LNCaP clone FGC (cell line): ENCODE measurements at regions not wholly inside any gene's neighbourhood (a gene's known extent, or its start where the extent isn't known, plus 50 kb on each side); places are given as distances from the start of the nearest gene placed in this dataset.

ENCODE experiments used
- DNase-seq: peaks from one replicate; pipeline ENCODE4 v3.0.0-alpha.2; 2011; ENCODE audit warnings: low read depth
- H3K4me3 ChIP-seq: 2 replicates; pipeline ENCODE4 v1.5.1; 2011; ENCODE audit warnings: mild to moderate bottlenecking, low read depth, low read length, control low read depth
- TF ChIP-seq, protein P1 (sequence below): IDR thresholded peaks from 2 replicates; pipeline ENCODE4 v1.5.1; 2012; ENCODE audit warnings: mild to moderate bottlenecking; ENCODE audit not compliant: control insufficient read depth, insufficient read depth; ENCODE audit errors: extremely low read depth

DNA sequence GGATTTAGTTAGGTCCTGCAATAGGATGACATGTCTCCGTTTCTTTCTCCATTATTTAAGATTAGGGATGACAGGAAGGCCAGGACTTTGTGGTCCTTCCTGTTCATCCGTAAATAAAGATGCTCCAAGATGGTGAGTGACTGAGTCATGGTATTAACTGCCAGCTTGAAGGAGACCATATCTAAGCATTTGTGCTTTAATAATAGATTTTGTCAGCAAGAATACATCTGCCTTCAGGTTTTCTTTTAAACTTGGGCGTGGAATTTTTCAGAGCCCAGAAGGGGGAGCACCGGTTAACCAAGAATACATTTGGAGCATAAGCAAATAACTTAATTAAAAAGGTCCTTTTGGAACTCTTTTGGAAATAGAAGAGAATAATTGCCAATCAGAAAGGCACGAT is 68.2 kb downstream of the ARHGAP35 start:
- DNase-seq = no peak
- TF ChIP-seq, protein P1, sequence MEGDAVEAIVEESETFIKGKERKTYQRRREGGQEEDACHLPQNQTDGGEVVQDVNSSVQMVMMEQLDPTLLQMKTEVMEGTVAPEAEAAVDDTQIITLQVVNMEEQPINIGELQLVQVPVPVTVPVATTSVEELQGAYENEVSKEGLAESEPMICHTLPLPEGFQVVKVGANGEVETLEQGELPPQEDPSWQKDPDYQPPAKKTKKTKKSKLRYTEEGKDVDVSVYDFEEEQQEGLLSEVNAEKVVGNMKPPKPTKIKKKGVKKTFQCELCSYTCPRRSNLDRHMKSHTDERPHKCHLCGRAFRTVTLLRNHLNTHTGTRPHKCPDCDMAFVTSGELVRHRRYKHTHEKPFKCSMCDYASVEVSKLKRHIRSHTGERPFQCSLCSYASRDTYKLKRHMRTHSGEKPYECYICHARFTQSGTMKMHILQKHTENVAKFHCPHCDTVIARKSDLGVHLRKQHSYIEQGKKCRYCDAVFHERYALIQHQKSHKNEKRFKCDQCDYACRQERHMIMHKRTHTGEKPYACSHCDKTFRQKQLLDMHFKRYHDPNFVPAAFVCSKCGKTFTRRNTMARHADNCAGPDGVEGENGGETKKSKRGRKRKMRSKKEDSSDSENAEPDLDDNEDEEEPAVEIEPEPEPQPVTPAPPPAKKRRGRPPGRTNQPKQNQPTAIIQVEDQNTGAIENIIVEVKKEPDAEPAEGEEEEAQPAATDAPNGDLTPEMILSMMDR = no peak
- H3K4me3 ChIP-seq = no peak overlapping the region

- no peak overlapping the region for H3K4me3 ChIP-seq
- DNase-seq = no peak
- TF ChIP-seq, protein P1 = no peak
These were observed 70.4 kb downstream of the ARHGAP35 start for GRCh38 chr19:46931202-46931601.

DNA sequence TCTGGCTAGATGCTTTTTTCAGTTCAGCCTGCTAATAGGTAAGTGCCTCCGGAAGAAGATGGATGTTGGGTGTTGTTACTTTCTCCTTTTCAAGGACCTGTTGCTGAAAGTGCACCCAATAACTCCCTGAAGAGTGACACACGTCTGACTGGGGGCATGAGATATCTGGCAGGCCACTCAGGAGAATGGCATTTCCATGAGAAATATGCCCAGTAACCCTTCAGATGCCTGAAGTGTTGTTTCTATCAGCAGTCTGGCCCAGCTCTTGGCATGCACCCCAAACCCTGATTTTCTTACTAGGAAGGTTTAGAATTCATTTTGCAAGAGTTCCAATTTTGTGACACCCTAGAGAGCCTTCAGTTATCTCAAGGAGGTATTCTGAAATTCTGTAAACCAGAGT is 71.5 kb downstream of the ARHGAP35 start:
- TF ChIP-seq, protein P1 = no peak
- no peak for DNase-seq
- H3K4me3 ChIP-seq = no peak overlapping the region

GRCh38 chr19:46935066-46935663 is 74.4 kb downstream of the ARHGAP35 start:
- TF ChIP-seq, protein P1 = no peak

DNA sequence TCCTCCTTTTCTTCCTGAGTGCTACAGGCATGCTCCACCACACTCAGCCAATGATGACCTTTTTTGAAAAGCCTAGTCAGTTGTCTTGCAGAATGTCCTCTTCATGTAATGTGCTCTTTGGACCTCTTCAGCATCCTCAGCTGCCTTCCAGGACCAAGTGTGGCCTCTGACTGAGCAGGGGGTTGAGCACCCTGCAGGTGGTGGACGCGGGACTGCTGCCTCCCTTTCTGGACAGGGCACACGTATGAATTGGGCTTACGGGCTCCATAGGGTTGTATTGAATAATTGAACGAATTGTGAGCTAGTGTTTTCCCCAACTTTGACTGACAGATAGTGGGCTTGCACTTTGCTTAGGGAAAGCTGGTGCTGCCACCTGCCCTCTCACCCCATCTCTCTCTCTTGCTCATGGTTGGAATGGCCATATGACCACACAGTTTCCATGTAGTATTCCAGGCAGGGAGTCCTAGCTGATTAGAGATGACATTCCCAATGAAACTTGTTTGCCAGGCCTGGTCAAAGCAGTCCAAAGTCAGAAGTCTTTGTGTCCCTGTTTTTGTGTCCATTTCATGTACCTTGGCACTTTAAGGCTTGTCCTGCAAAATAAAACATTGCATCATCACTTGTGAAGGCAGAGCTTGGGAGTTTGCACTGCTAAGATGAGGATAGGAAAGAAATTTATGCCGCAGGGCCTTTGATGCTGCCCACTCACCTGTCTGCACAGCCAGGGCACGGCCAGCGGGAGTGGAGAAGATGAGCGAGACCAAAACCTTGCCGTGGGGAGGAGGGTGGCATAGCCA is 76.3 kb upstream of the NPAS1 start:
- no peak overlapping the region for H3K4me3 ChIP-seq
- TF ChIP-seq, protein P1 = no peak
- no peak for DNase-seq

More at GRCh38 chr19:46935066-46935663, 74.4 kb downstream of the ARHGAP35 start:
- peak; percentile 27 for DNase-seq
- H3K4me3 ChIP-seq = 0 out of 2 replicates have a peak overlapping the region, but pooled peaks have one; percentile 9

DNA sequence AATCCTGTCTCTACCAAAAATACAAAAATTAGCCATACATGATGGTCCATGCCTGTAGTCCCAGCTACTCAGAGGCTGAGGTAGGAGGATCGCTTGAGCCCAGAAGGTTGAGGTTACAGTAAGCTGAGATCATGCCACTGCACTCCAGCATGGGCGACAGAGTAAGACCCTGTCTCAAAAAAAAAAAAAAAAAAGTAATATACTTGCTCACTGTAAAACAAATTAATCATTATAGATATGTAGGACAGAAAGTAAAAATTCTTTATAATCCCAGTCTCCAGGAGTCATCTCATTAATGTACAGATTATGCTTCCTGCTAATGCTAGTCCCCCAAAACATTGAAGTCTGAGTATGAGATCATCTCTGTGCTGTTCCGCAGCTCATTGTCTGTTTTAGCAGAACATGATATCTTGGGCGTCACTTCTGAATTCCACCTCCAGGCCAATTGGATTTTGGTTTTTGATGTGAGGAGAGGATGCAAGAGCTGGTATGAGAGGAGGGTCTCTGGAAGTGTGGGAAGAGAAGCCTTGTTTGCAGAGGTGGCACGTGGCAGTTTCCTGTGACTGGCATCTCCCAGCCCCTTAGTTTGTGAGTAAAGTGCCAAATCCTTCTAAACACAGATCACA is 75.4 kb upstream of the NPAS1 start:
- H3K4me3 ChIP-seq = no peak overlapping the region
- DNase-seq = no peak
- TF ChIP-seq, protein P1 = no peak
